ENCODE measurements at regions not wholly inside any gene's neighbourhood (a gene's known extent, or its start where the extent isn't known, plus 50 kb on each side); places are given as distances from the start of the nearest gene placed in this dataset.

DNA sequence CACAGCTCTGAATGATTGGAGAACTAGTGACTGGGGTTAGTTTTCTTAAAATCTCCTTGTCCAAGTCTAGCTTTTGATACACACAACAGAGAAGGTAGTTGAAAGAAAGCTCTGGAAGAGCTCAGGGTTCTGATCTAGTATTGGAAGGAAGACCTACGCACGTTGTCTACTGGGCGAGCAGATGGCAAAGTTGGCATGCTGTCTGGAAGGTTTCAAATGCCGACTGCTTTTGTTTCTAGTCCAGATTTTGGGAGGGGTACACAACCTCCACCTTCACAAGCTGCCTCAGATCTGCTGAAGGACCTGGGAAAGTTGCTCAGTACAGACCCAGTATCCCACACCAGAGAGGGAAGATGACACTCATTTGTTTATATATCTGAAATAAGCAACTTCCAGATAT, 507.3 kb downstream of the RNF144A start:
- TF ChIP-seq, protein P1, sequence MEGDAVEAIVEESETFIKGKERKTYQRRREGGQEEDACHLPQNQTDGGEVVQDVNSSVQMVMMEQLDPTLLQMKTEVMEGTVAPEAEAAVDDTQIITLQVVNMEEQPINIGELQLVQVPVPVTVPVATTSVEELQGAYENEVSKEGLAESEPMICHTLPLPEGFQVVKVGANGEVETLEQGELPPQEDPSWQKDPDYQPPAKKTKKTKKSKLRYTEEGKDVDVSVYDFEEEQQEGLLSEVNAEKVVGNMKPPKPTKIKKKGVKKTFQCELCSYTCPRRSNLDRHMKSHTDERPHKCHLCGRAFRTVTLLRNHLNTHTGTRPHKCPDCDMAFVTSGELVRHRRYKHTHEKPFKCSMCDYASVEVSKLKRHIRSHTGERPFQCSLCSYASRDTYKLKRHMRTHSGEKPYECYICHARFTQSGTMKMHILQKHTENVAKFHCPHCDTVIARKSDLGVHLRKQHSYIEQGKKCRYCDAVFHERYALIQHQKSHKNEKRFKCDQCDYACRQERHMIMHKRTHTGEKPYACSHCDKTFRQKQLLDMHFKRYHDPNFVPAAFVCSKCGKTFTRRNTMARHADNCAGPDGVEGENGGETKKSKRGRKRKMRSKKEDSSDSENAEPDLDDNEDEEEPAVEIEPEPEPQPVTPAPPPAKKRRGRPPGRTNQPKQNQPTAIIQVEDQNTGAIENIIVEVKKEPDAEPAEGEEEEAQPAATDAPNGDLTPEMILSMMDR (conservative IDR thresholded peaks at IDR 0.05; ENCODE audit: low read length): no peak
- no peak for TF ChIP-seq EZH2phosphoT487 (IDR thresholded peaks at IDR 0.05; ENCODE audit: borderline replicate concordance)

Measured in Loucy (cell line).